ENCODE measurements at regions not wholly inside any gene's neighbourhood (a gene's known extent, or its start where the extent isn't known, plus 50 kb on each side); places are given as distances from the start of the nearest gene placed in this dataset.

- H3K4me3 ChIP-seq (ENCODE audit: extremely low read depth, insufficient read depth, low read length, poor library complexity, severe bottlenecking) = no peak overlapping the region
- 79 to 100% methylated on average over 1 to 2 of the region's 2 CpGs for WGBS, 2 experiments (ENCODE audit: insufficient coverage in 2 of 2)
- peak overlapping the region; percentile 77 for H3K27ac ChIP-seq (ENCODE audit: low read depth, low read length, severe bottlenecking)
- H3K36me3 ChIP-seq (ENCODE audit: control insufficient read depth, insufficient read depth, low read length) = no peaks in the 10 kb centered on the region
- peaks cover 22% of the 10 kb centered on the region for H3K4me1 ChIP-seq (ENCODE audit: control insufficient read depth, insufficient read depth, low read length, poor library complexity, severe bottlenecking)
- H3K9me3 ChIP-seq (ENCODE audit: control insufficient read depth, low read length) = no peaks in the 10 kb centered on the region
Measured at GRCh38 chr4:75248770-75249407, 265.3 kb downstream of the RCHY1 start.

- no peaks in the 10 kb centered on the region for H3K9me3 ChIP-seq (ENCODE audit: control insufficient read depth, low read length)
- peaks cover 15% of the 10 kb centered on the region for H3K4me1 ChIP-seq (ENCODE audit: control insufficient read depth, insufficient read depth, low read length, poor library complexity, severe bottlenecking)
- 100% methylated on average over 1 of the region's 6 CpGs for WGBS, 2 experiments (ENCODE audit: insufficient coverage in 2 of 2)
- H3K27ac ChIP-seq (ENCODE audit: low read depth, low read length, severe bottlenecking) = no peak overlapping the region
- no peak overlapping the region for H3K4me3 ChIP-seq (ENCODE audit: extremely low read depth, insufficient read depth, low read length, poor library complexity, severe bottlenecking)
- no peaks in the 10 kb centered on the region for H3K36me3 ChIP-seq (ENCODE audit: control insufficient read depth, insufficient read depth, low read length)
Measured at GRCh38 chr4:75244325-75244724, 269.9 kb downstream of the RCHY1 start.

- no peaks in the 10 kb centered on the region for H3K9me3 ChIP-seq (ENCODE audit: control insufficient read depth, low read length)
- peaks cover 7% of the 10 kb centered on the region for H3K4me1 ChIP-seq (ENCODE audit: control insufficient read depth, insufficient read depth, low read length, poor library complexity, severe bottlenecking)
- H3K36me3 ChIP-seq (ENCODE audit: control insufficient read depth, insufficient read depth, low read length) = no peaks in the 10 kb centered on the region
- H3K4me3 ChIP-seq (ENCODE audit: extremely low read depth, insufficient read depth, low read length, poor library complexity, severe bottlenecking) = no peak overlapping the region
- 75% methylated on average over 1 to 2 of the region's 3 CpGs for WGBS, 2 experiments (ENCODE audit: insufficient coverage in 2 of 2)
- no peak overlapping the region for H3K27ac ChIP-seq (ENCODE audit: low read depth, low read length, severe bottlenecking)
Measured at GRCh38 chr4:75243570-75243969, 270.6 kb downstream of the RCHY1 start.

DNA sequence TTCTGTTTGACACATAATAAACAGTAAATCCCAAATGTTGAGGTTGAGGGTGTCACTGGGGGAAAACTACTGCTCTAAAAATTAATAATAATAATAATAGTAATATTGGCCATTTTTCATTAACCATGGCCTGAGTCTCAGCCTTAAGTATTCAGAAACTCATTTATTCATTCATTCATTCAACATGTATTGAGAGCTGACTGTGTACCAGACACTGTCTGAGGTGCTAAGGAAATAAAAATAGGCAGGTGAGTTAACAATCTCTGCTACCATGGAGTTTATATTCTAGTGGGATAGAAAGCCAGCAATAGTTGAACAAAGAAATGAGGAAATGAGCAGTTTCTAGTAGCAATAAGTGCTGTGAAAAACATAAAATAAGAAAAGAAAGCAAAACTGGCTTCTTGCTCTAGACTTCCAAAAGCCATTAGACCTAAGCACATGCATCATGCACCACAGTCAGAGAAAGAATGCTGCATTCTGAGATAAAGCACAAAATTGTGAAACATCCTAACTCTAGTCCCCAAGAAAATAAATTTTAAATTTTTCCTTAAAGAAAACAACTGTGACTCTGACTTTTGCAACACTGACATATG lies 278.7 kb downstream of the RCHY1 start:
- Histone ChIP-seq H3K27ac (ENCODE audit: low read depth, low read length, severe bottlenecking) (no peak overlapping the region), H3K4me1 (ENCODE audit: control insufficient read depth, insufficient read depth, low read length, poor library complexity, severe bottlenecking) (peaks cover 11% of the 10 kb centered on the region), H3K36me3 (ENCODE audit: control insufficient read depth, insufficient read depth, low read length) (no peaks in the 10 kb centered on the region)

DNA sequence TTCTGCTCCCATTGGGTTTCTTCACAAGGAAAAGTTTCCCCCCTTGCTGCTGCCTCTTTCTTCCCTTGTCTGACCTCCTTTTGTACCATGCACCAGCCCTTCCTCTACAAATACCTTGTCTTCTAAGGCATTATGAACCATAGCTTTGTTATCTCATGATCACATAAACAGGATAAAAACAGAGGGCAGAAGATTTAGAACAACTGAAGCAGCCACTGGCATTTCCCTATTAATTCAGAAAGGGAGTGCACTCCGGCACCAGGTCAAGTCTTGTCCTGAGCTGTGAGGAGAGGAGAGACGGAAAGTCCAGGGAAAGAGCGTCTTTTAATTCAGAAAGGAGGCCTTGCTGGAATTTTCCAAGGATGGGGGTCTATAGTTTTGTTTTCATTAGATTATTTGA lies 281.7 kb downstream of the RCHY1 start:
- 0 to 90% methylated on average over 1 to 2 of the region's 3 CpGs for WGBS, 2 experiments (ENCODE audit: insufficient coverage in 2 of 2)
- Histone ChIP-seq H3K9me3 (ENCODE audit: control insufficient read depth, low read length) (no peaks in the 10 kb centered on the region), H3K4me3 (ENCODE audit: extremely low read depth, insufficient read depth, low read length, poor library complexity, severe bottlenecking) (no peak overlapping the region), H3K4me1 (ENCODE audit: control insufficient read depth, insufficient read depth, low read length, poor library complexity, severe bottlenecking) (peaks cover 12% of the 10 kb centered on the region), H3K27ac (ENCODE audit: low read depth, low read length, severe bottlenecking) (peak overlapping the region; percentile 44), H3K36me3 (ENCODE audit: control insufficient read depth, insufficient read depth, low read length) (no peaks in the 10 kb centered on the region)

More for the DNA sequence above, 278.7 kb downstream of the RCHY1 start:
- no peaks in the 10 kb centered on the region for H3K9me3 ChIP-seq (ENCODE audit: control insufficient read depth, low read length)
- no peak overlapping the region for H3K4me3 ChIP-seq (ENCODE audit: extremely low read depth, insufficient read depth, low read length, poor library complexity, severe bottlenecking)

GRCh38 chr4:75229806-75230570 lies 284.2 kb downstream of the RCHY1 start:
- no peak overlapping the region for H3K27ac ChIP-seq (ENCODE audit: low read depth, low read length, severe bottlenecking)
- H3K4me3 ChIP-seq (ENCODE audit: extremely low read depth, insufficient read depth, low read length, poor library complexity, severe bottlenecking) = no peak overlapping the region
- H3K36me3 ChIP-seq (ENCODE audit: control insufficient read depth, insufficient read depth, low read length) = no peaks in the 10 kb centered on the region
- H3K4me1 ChIP-seq (ENCODE audit: control insufficient read depth, insufficient read depth, low read length, poor library complexity, severe bottlenecking) = peaks cover 9% of the 10 kb centered on the region
- 81 to 100% methylated on average over 1 of the region's 3 CpGs for WGBS, 2 experiments (ENCODE audit: insufficient coverage in 2 of 2)
- H3K9me3 ChIP-seq (ENCODE audit: control insufficient read depth, low read length) = no peaks in the 10 kb centered on the region

- no peaks in the 10 kb centered on the region for H3K9me3 ChIP-seq (ENCODE audit: control insufficient read depth, low read length)
- no peaks in the 10 kb centered on the region for H3K4me1 ChIP-seq (ENCODE audit: control insufficient read depth, insufficient read depth, low read length, poor library complexity, severe bottlenecking)
- WGBS, 2 experiments (ENCODE audit: insufficient coverage in 2 of 2) = no CpG with 5 or more reads among the region's 2 CpGs
- H3K4me3 ChIP-seq (ENCODE audit: extremely low read depth, insufficient read depth, low read length, poor library complexity, severe bottlenecking) = no peak overlapping the region
- no peaks in the 10 kb centered on the region for H3K36me3 ChIP-seq (ENCODE audit: control insufficient read depth, insufficient read depth, low read length)
- no peak overlapping the region for H3K27ac ChIP-seq (ENCODE audit: low read depth, low read length, severe bottlenecking)
Measured at GRCh38 chr4:75213480-75213879, 280.6 kb downstream of the PARM1 start.

- 50% methylated on average over 1 of the region's 4 CpGs; no CpG with 5 or more reads in 1 of the 2 experiments for WGBS, 2 experiments (ENCODE audit: insufficient coverage in 2 of 2)
- H3K36me3 ChIP-seq (ENCODE audit: control insufficient read depth, insufficient read depth, low read length) = no peaks in the 10 kb centered on the region
- H3K27ac ChIP-seq (ENCODE audit: low read depth, low read length, severe bottlenecking) = no peak overlapping the region
- no peaks in the 10 kb centered on the region for H3K9me3 ChIP-seq (ENCODE audit: control insufficient read depth, low read length)
- no peak overlapping the region for H3K4me3 ChIP-seq (ENCODE audit: extremely low read depth, insufficient read depth, low read length, poor library complexity, severe bottlenecking)
- peaks cover 3% of the 10 kb centered on the region for H3K4me1 ChIP-seq (ENCODE audit: control insufficient read depth, insufficient read depth, low read length, poor library complexity, severe bottlenecking)
Measured at GRCh38 chr4:75211422-75211821, 278.5 kb downstream of the PARM1 start.

GRCh38 chr4:75207902-75208301 lies 275.0 kb downstream of the PARM1 start:
- Histone ChIP-seq H3K9me3 (ENCODE audit: control insufficient read depth, low read length) (no peaks in the 10 kb centered on the region), H3K4me1 (ENCODE audit: control insufficient read depth, insufficient read depth, low read length, poor library complexity, severe bottlenecking) (peaks cover 3% of the 10 kb centered on the region), H3K4me3 (ENCODE audit: extremely low read depth, insufficient read depth, low read length, poor library complexity, severe bottlenecking) (no peak overlapping the region), H3K36me3 (ENCODE audit: control insufficient read depth, insufficient read depth, low read length) (no peaks in the 10 kb centered on the region), H3K27ac (ENCODE audit: low read depth, low read length, severe bottlenecking) (no peak overlapping the region)
- WGBS, 2 experiments (ENCODE audit: insufficient coverage in 2 of 2) = no CpG with 5 or more reads among the region's 1 CpG

DNA sequence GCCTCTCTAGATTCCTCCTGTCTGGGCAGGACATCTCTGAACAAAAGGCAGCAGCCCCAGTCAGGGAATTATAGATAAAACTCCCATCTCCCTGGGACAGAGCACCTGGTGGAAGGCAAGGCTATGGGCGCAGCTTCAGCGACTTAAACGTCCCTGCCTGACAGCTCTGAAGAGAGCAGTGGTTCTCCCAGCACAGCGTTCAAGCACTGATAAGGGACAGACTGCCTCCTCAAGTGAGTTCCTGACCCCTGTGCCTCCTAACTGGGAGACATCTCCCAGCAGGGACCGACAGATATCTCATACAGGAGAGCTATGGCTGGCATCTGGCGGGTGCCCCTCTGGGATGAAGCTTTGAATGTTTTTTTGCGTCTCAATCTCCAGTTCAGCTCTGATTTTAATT lies 262.2 kb downstream of the PARM1 start:
- Histone ChIP-seq H3K4me1 (ENCODE audit: control insufficient read depth, insufficient read depth, low read length, poor library complexity, severe bottlenecking) (no peaks in the 10 kb centered on the region), H3K36me3 (ENCODE audit: control insufficient read depth, insufficient read depth, low read length) (no peaks in the 10 kb centered on the region), H3K9me3 (ENCODE audit: control insufficient read depth, low read length) (no peaks in the 10 kb centered on the region), H3K4me3 (ENCODE audit: extremely low read depth, insufficient read depth, low read length, poor library complexity, severe bottlenecking) (no peak overlapping the region), H3K27ac (ENCODE audit: low read depth, low read length, severe bottlenecking) (no peak overlapping the region)
- WGBS, 2 experiments (ENCODE audit: insufficient coverage in 2 of 2) = 64 to 78% methylated on average over 3 to 5 of the region's 7 CpGs

DNA sequence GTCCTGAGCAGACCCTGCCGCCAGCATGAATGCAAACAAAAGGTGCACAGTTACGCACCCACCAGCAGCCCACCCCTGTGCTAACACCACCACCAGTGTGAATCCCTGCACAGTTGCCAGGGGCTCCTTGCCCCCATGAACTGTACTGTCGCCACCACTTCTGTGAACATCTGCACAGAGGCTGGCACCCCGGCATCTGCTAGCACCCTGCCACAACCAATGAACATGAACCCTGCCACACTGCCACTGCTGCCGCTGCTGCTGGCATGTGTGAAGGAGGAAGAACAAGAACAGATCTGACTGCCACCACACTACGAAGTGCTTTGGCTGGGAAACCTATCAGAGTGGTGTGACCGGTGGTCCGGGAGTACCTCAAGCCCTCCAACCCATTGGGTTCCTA lies 261.3 kb downstream of the PARM1 start:
- WGBS, 2 experiments (ENCODE audit: insufficient coverage in 2 of 2) = 94 to 100% methylated on average over 5 to 6 of the region's 8 CpGs
- H3K27ac ChIP-seq (ENCODE audit: low read depth, low read length, severe bottlenecking) = no peak overlapping the region
- H3K4me1 ChIP-seq (ENCODE audit: control insufficient read depth, insufficient read depth, low read length, poor library complexity, severe bottlenecking) = no peaks in the 10 kb centered on the region
- no peaks in the 10 kb centered on the region for H3K9me3 ChIP-seq (ENCODE audit: control insufficient read depth, low read length)
- no peak overlapping the region for H3K4me3 ChIP-seq (ENCODE audit: extremely low read depth, insufficient read depth, low read length, poor library complexity, severe bottlenecking)
- H3K36me3 ChIP-seq (ENCODE audit: control insufficient read depth, insufficient read depth, low read length) = no peaks in the 10 kb centered on the region

Measured in mesodermal cell (in vitro differentiated cells).